Gastrocnemius medialis (tissue), 4 donors: ENCODE measurements at regions not wholly inside any gene's neighbourhood (a gene's known extent, or its start where the extent isn't known, plus 50 kb on each side); places are given as distances from the start of the nearest gene placed in this dataset.

Experiments used
- CTCF ChIP-seq, 5 experiments: fragments of 450-650 bp in 3 of 5; fragments of 200-600 bp in 2 of 5; sonication (generic) in 2 of 5; IDR thresholded peaks in 4 of 5; conservative IDR thresholded peaks in 1 of 5; 1 replicate in 4 of 5; 2 replicates in 1 of 5; pipeline ENCODE4 v1.5.1; 2016 to 2019; ENCODE audit warnings: antibody characterized with exemption in 5 of 5, mild to moderate bottlenecking in 3 of 5, moderate library complexity in 3 of 5
- POLR2A ChIP-seq, 2 donors: fragments of 450-650 bp; IDR thresholded peaks; one replicate each; pipeline ENCODE4 v1.6.1; 2017; ENCODE audit warnings: antibody characterized with exemption in 2 of 2, mild to moderate bottlenecking in 2 of 2, moderate library complexity in 2 of 2

- no peak for TF ChIP-seq CTCF (IDR thresholded peaks at IDR 0.05 in 4 of 5, conservative IDR thresholded peaks at IDR 0.05 in 1 of 5)
- TF ChIP-seq POLR2A (IDR thresholded peaks at IDR 0.05), result no peak
Observed at GRCh38 chr4:56272927-56273326, 114.4 kb downstream of the AASDH start.
